OCI-LY1 (cell line): ENCODE measurements at regions not wholly inside any gene's neighbourhood (a gene's known extent, or its start where the extent isn't known, plus 50 kb on each side); places are given as distances from the start of the nearest gene placed in this dataset.

Source experiments
- EZH2 ChIP-seq: fragments of 200-600 bp; sonication (generic), shearing (Covaris generic); IDR thresholded peaks from 2 replicates; pipeline ENCODE4 v1.8.0; 2017; ENCODE audit warnings: borderline replicate concordance, mixed run types, mild to moderate bottlenecking, antibody characterized with exemption, low read length, moderate library complexity, mixed read lengths
- TF ChIP-seq, protein P1 (sequence below): fragments of 200-600 bp; sonication (generic), shearing (Covaris generic); IDR thresholded peaks from 2 replicates; pipeline ENCODE4 v1.5.1; 2017; ENCODE audit warnings: mild to moderate bottlenecking, antibody characterized with exemption, low read length, moderate library complexity, mixed read lengths

DNA sequence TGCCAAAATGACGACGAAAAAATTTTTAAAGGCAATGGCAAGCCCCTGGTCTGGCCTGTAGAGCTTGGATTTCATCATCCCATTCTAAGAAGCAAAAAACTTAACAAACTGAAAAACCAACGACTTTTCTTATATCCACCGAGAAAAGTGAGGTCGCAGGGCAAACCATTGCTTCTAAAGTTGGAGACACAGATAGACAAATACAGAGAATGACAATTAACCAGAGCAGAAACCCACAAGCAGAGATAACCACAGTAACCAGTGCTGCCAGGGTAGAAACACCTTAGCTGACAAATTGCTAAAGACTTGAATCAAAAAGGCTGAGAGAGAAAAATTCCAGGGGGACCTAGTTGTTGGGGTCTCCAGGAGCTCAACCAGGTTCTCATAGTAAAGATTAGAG is 386.5 kb upstream of the SGO1 start:
- TF ChIP-seq, protein P1, sequence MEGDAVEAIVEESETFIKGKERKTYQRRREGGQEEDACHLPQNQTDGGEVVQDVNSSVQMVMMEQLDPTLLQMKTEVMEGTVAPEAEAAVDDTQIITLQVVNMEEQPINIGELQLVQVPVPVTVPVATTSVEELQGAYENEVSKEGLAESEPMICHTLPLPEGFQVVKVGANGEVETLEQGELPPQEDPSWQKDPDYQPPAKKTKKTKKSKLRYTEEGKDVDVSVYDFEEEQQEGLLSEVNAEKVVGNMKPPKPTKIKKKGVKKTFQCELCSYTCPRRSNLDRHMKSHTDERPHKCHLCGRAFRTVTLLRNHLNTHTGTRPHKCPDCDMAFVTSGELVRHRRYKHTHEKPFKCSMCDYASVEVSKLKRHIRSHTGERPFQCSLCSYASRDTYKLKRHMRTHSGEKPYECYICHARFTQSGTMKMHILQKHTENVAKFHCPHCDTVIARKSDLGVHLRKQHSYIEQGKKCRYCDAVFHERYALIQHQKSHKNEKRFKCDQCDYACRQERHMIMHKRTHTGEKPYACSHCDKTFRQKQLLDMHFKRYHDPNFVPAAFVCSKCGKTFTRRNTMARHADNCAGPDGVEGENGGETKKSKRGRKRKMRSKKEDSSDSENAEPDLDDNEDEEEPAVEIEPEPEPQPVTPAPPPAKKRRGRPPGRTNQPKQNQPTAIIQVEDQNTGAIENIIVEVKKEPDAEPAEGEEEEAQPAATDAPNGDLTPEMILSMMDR, result no peak
- no peak for TF ChIP-seq EZH2
